HG02938 (cell line): ENCODE measurements at regions not wholly inside any gene's neighbourhood (a gene's known extent, or its start where the extent isn't known, plus 50 kb on each side); places are given as distances from the start of the nearest gene placed in this dataset.
"Not testable (repeated sequence)": the region's sequence is repeated elsewhere in the genome, so short reads cannot be mapped to it uniquely, and the experiment has no call there.

Experiments used
- ATAC-seq: cut with Tn5 transposase; IDR thresholded peaks from one replicate; pipeline ENCODE4 v1.9.1; 2021; ENCODE audit warnings: mild to moderate bottlenecking, moderate library complexity; ENCODE audit not compliant: unreplicated experiment

GRCh38 chr2:35827086-35827485 lies 528.5 kb upstream of the CRIM1 start:
- ATAC-seq, result no peak

DNA sequence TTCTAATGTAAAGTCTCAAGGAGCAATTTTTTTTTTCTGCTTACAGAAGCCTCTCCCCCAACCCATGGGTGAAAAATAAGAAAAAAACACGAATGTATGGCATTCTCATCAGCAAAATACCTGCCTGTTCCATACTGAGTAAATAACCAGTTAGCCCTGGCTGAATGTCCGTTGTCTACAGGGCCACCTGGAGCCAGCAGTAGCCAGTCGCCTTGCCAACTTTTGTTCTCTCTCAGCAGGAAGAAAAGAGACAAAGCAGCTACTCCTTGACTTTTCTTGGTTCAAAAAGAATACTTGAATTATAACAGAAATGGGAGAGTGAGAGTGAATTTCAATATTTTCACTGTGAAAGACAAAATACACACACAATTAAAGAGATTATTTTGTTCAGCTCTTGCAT lies 532.9 kb upstream of the CRIM1 start:
- ATAC-seq, result no peak

DNA sequence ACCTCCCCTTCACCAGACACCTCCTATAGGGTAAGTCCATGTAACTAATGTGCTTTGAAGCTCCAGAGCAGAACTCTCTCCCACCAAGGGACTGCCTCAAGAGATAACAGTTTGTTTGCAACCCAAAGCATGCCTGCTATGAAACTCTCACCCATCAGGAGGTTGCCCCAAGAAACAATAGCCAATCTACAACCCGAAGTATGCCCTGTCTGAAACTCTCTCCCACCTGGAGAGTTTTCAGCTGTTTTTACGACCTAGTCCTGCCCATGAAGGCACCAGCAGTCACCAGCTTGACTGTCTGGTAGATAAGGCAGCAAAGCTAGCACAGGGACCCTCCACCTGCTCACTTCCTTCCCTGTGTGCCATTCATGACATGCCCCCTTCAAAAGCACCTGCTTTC lies 533.9 kb upstream of the CRIM1 start:
- ATAC-seq, result no peak

GRCh38 chr2:35820391-35820790 lies 535.2 kb upstream of the CRIM1 start:
- no peak for ATAC-seq

DNA sequence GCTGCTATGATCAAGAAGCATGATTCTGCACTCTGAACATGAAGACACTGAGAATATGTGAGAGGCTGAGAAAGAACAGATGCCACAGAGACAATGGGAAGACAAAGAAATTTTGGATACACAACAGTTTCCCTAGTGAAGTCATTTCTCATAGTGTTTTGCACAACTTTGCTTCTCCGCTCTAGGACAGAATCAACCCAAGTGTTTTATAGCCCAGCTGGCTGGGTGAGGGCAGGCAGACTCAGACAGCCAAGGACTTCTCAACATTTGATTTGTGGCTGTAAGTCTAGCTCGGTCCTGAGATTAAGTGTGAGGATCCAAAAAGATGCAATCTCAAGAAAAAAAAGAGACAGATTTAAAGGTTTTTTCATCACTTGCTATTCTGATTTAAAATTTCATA lies 536.5 kb upstream of the CRIM1 start:
- no peak for ATAC-seq

GRCh38 chr2:35818359-35818758 lies 537.2 kb upstream of the CRIM1 start:
- not testable (repeated sequence) for ATAC-seq

- ATAC-seq, result not testable (repeated sequence)
Measured at GRCh38 chr2:35814597-35814996, 541.0 kb upstream of the CRIM1 start.

DNA sequence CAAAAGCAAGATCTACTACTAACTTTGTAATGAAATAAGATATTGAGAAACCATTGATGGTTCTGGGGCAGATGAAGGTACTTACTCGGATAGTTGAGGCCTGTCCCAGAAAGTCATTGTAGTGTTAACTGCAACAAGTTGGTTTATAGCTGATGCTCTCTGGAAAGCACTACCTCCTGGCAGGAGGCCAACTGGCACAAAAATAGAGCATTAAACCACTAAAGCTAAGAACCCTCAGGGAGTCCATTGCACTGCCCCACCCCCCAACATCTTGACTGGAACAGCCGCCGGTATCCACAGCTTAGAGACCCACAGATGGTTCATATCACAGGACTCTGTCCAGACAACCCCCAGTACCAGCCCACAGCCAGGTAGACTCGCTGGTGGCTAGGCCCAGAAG lies 552.5 kb upstream of the CRIM1 start:
- no peak for ATAC-seq

GRCh38 chr2:35794796-35795450 lies 560.7 kb upstream of the CRIM1 start:
- ATAC-seq, result no peak

DNA sequence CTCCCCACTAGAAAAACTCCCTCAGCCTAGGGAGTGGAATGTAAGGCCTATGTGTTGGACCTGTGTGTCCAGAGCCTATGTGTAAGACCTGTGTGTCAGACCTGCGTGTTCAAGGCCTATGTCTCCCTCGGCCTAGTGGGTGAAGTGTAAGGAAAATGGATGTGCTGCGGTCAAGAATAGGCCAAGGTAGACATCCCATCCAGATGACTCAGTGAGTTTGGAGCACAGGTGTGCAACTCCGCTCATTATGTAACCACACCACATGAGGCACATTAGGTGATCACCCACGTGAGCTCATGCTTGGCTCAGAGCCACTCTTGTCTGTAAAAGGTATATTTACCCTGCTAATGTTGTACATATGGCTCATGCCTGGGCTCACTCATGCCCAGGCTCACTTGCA lies 565.3 kb upstream of the CRIM1 start:
- no peak for ATAC-seq

DNA sequence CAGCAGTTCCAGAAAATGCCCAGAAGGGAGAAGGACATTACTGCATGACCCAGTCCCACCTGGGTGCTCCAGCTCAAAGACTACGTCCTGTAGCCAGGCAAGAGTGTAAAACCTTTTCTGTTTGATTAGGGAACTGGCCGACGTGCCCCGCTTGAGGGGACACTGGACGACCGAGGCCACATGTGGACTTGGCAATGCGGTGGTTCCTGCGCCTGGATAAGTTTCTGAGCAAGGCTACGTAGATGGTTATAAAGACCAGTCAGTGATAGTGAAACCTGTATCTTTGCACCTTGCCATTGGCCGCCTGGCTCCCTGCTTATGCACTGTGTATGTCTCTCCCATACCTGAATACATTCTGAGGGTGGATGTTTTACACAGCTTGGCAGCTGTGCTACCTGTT lies 567.0 kb upstream of the CRIM1 start:
- no peak for ATAC-seq

DNA sequence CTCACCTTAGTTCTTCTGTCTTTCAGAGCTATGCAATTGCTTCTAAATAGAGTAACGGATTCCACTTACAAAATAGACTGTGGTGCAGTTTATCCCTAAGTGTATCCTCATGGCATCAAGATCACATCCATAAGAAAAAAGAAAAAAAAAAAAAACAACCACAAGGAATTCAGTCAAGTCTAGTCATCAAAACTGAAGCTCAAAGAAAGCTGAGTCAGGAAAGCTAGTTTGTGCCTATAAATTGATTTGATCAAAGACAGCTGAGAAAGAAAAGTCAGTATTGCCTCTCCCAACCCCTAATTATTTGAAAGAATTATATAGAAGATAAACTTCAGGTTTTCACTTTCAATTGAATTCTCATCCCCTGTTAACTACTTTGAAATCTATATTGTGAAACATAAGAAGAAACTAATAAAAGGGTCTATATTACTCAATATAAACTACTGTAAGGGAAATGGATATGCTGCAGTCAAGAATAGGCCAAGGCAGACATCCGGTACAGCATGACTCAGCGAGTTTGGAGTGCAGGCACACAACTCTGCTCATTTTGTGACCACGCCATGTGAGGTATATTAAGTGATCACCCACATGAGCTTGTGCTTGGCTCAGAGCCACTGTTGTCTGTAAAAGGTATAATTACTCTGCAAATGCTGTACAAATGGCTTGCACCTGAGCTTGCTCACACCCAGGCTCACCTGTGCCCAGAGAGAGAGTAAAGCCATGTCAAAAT lies 568.1 kb upstream of the CRIM1 start:
- no peak for ATAC-seq

DNA sequence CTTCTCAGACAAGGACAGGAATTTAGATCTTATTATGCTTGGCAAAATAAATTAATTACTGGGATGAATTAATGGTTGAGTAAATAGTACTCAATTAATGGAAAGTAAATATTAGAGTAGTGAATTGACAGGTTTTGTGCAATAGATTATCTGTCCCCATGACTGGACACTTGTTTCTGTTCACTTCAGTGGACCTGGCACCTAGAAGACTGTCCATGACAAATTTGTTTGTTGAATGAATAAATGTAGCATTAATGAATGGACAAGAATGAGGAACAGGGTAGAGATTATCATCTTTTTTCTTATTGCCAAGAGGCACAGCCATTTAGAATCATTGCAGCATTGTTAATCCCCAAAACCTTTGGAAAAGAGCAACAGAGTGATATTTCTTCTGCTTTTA lies 570.0 kb upstream of the CRIM1 start:
- no peak for ATAC-seq

DNA sequence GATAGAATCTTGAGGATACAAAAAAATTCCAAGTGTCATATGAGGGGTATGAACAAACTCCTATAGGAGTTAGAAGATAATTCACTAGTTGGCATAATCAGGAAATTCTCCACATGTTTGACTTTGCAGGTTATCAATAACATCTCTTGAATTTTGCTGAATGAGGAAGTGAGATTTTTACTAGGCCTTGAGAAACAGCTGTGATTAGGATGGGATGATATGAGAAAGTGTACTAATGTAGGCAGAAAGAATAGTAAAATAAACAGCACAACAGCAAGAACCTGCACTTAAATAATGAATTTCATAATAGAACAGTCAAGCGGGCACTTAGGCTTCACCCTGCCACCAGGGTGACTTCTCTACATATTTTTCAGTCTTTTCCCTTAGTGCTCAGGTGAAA lies 570.8 kb upstream of the CRIM1 start:
- no peak for ATAC-seq

DNA sequence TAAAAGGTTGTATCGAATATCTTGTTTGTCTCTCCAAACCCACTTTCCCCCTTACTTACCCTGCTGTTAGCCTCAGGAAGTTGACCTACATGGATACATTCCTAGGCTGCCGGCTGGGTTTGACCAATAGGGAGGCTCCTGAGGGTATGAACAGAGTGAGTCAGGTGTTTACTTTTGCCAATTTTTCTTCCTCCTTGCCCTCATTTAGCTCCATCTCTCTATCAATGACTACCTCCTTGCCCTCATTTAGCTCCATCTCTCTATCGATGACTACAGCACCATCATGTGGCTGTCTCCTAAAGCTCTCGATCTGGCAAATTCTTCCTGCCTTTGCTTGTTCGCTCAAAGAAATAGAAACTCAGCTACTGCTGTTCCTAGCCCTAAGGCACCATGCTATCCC lies 571.9 kb upstream of the CRIM1 start:
- ATAC-seq, result no peak

- ATAC-seq, result no peak
Measured at GRCh38 chr2:35741556-35741955, 614.0 kb upstream of the CRIM1 start.

DNA sequence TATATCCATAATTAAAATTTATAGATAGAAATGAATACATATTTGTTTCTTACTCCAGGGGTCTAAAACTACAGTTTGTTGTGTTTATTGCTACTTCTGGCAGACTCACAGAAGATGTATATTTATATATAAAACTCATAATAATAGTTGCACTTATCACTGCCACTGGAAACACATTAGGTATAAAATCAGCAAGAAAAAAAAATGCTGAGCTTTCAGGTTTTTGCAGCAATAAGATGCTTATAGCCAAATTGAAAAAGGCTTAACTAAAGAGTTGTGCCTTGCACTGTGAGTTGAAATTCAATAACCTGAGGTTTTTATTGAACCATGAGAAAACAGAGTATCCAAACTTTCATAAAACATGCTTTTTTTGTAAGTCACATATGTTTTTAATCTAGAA lies 623.9 kb upstream of the CRIM1 start:
- ATAC-seq, result no peak

GRCh38 chr2:35714883-35715282 lies 640.7 kb upstream of the CRIM1 start:
- ATAC-seq, result no peak

DNA sequence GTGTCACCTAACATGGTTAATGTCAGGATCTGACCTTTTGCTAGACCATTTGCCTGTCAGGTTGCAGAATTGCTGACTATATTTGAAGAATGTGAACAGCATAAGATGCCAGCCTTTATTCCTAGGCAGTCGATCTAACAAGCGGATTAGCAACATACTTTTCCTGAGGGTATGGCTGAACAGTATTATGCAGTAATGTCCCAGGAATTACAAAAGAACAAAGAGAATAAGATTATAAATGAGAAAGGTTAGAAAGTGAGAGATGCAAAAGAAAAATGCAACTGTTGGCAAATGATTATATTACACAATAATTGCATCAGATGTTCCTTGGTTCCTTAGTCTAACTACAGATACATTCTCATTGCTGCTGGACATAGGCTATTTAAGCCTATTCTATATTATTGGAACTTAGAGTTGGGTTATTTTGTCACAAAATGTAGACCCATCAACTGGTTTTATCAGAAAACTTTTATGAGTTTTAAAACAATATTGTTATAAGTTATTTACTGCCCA lies 647.1 kb upstream of the CRIM1 start:
- no peak for ATAC-seq

- no peak for ATAC-seq
Measured at GRCh38 chr2:35688309-35688708, 667.3 kb upstream of the CRIM1 start.

DNA sequence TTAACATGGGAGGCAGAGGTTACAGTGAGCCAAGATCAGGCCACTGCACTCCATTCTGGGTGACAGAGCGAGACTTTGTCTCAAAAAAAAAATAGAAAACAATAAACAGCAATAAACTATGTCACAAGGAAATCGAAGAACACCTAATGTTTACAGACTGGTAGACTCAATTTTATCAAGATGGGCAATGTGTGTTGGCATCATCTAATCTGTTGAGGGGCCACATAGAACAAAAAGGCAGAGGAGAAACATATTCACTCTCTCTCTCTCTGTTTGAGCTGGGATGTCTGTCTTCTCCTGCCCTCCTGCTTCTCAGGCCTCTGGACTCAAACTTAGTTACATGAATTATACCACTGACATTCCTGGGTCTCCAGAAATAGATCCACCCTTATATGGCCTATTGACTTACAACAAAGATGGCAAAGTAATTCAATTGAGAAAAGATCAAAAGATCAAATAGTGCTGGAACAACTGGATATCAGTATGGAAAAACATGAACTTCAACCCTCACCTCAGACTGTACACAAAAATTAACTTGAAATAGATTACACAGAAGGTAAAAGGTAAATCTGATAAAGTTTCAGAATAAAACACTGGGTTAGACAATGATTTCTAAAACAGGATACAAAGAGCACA lies 703.8 kb upstream of the CRIM1 start:
- ATAC-seq, result no peak

DNA sequence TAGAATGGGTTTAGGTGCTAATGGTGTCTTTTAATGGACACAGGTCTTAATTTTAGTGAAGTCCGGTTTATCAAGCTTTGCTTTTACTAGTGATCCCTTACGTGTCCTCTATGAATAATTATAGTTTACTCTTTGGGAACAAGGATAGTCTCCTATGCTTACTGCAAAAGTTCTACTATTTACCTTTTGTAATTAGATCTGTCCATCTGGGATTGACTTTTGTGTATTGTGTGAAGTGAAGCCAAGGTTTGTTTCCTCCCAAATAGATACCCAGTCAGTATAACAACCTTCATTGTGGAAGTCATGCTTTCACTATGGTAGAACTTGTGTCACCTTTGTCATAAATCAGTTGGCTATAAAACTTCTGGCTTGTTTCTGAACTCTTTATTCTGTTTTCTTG lies 740.9 kb upstream of the CRIM1 start:
- no peak for ATAC-seq
